Brain microvascular endothelial cell (primary cell): ENCODE measurements at regions not wholly inside any gene's neighbourhood (a gene's known extent, or its start where the extent isn't known, plus 50 kb on each side); places are given as distances from the start of the nearest gene placed in this dataset.

Experiments
- DNase-seq: peaks from one replicate; pipeline ENCODE4 v3.0.0-alpha.2; 2020
- H3K27ac ChIP-seq: fragments of 250-450 bp; sonication (Bioruptor Pico); 2 replicates; pipeline ENCODE4 v1.5.1; 2020; ENCODE audit warnings: mild to moderate bottlenecking, moderate library complexity
- H3K27me3 ChIP-seq: fragments of 250-450 bp; sonication (Bioruptor Pico); replicated peaks from 2 replicates; pipeline ENCODE4 v1.5.1; 2020; ENCODE audit warnings: mild to moderate bottlenecking
- H3K36me3 ChIP-seq: fragments of 250-450 bp; sonication (Bioruptor Pico); replicated peaks from 2 replicates; pipeline ENCODE4 v1.5.1; 2020; ENCODE audit warnings: mild to moderate bottlenecking
- H3K4me3 ChIP-seq: 2 replicates; pipeline ENCODE4 v1.5.1; 2011; ENCODE audit warnings: low read depth, mild to moderate bottlenecking, control low read depth, low read length, moderate library complexity
- CTCF ChIP-seq: IDR thresholded peaks from 2 replicates; pipeline ENCODE4 v1.5.1; 2011; ENCODE audit warnings: low read depth, mild to moderate bottlenecking, moderate library complexity, low read length, control low read depth, inconsistent platforms; ENCODE audit errors: missing control alignments
- in situ Hi-C: cut with HindIII; loops from 2 replicates; pipeline ENCODE4 v1.10.0; 2017; ENCODE audit warnings: low sequenced_read_pairs, low pct_ligation_motif_present

GRCh38 chr2:22843919-22844537 lies 541.0 kb upstream of the KLHL29 start:
- Histone ChIP-seq H3K4me3 (no peak overlapping the region), H3K36me3 (no peaks in the 10 kb centered on the region), H3K27ac (no peak overlapping the region), H3K27me3 (no peaks in the 10 kb centered on the region)
- TF ChIP-seq CTCF, result no peak
- in situ Hi-C loops, result no loop called here
- DNase-seq, result no peak

- Histone ChIP-seq H3K36me3 (no peaks in the 10 kb centered on the region), H3K27ac (no peak overlapping the region), H3K4me3 (no peak overlapping the region), H3K27me3 (no peaks in the 10 kb centered on the region)
- in situ Hi-C loops, result no loop called here
- no peak for TF ChIP-seq CTCF
- no peak for DNase-seq
Measured at GRCh38 chr2:22850310-22850709, 534.7 kb upstream of the KLHL29 start.

- no peak for TF ChIP-seq CTCF
- no peaks in the 10 kb centered on the region for H3K27me3 ChIP-seq
- DNase-seq, result no peak
- in situ Hi-C loops, result no loop called here
- H3K27ac ChIP-seq, result no peak overlapping the region
- no peak overlapping the region for H3K4me3 ChIP-seq
- H3K36me3 ChIP-seq, result no peaks in the 10 kb centered on the region
Measured at GRCh38 chr2:22854588-22854987, 530.4 kb upstream of the KLHL29 start.

GRCh38 chr2:22855081-22855480 lies 529.9 kb upstream of the KLHL29 start:
- no peak overlapping the region for H3K27ac ChIP-seq
- no peak overlapping the region for H3K4me3 ChIP-seq
- in situ Hi-C loops, result no loop called here
- H3K36me3 ChIP-seq, result no peaks in the 10 kb centered on the region
- TF ChIP-seq CTCF, result no peak
- H3K27me3 ChIP-seq, result no peaks in the 10 kb centered on the region
- DNase-seq, result no peak

- no peak overlapping the region for H3K4me3 ChIP-seq
- no peaks in the 10 kb centered on the region for H3K27me3 ChIP-seq
- TF ChIP-seq CTCF, result no peak
- no peak for DNase-seq
- in situ Hi-C loops, result no loop called here
- no peaks in the 10 kb centered on the region for H3K36me3 ChIP-seq
- H3K27ac ChIP-seq, result no peak overlapping the region
Measured at GRCh38 chr2:22855761-22856184, 529.2 kb upstream of the KLHL29 start.

- H3K4me3 ChIP-seq, result no peak overlapping the region
- DNase-seq, result no peak
- no peaks in the 10 kb centered on the region for H3K36me3 ChIP-seq
- no peaks in the 10 kb centered on the region for H3K27me3 ChIP-seq
- no peak overlapping the region for H3K27ac ChIP-seq
- TF ChIP-seq CTCF, result no peak
- in situ Hi-C loops, result no loop called here
Measured at GRCh38 chr2:22867973-22868372, 517.0 kb upstream of the KLHL29 start.
